HepG2 (cell line): ENCODE measurements at regions not wholly inside any gene's neighbourhood (a gene's known extent, or its start where the extent isn't known, plus 50 kb on each side); places are given as distances from the start of the nearest gene placed in this dataset.
"Not testable (repeated sequence)": the region's sequence is repeated elsewhere in the genome, so short reads cannot be mapped to it uniquely, and the experiment has no call there.

Experiments
- ATAC-seq: fragments of 200-7000 bp; cut with Tn5 transposase; 3 replicates; pipeline ENCODE4 v1.9.1; 2020; ENCODE audit warnings: mild to moderate bottlenecking, moderate library complexity
- BruUV-seq: library from RNA; stranded (reverse); fragments of 400-500 nt; replicated peaks from 2 replicates; lab custom pipeline; 2021; lab: Mats Ljungman, UMichigan
- CTCF ChIA-PET: fragments of 300-600 bp; formaldehyde crosslinking; extraction: SDS; loops from one replicate; lab custom pipeline; 2021; ENCODE audit warnings: low total read pairs, inconsistent platforms, low intra/inter-chr PET ratio; lab: Yijun Ruan, JAX
- POLR2A ChIA-PET: fragments of 350-600 bp; sonication (Branson Sonifier 250); formaldehyde crosslinking; loops from one replicate; lab custom pipeline; 2020; ENCODE audit warnings: antibody characterized with exemption, inconsistent platforms; lab: Yijun Ruan, JAX
- DNase-seq: peaks from one replicate; pipeline ENCODE4 v3.0.0-alpha.2; 2015; ENCODE audit warnings: low spot score
- FAIRE-seq: peaks from 3 replicates; lab custom pipeline; 2011; peaks lifted over from hg19 to GRCh38; lab: Jason Lieb, UNC
- H2AFZ ChIP-seq: one replicate; pipeline ENCODE4 v1.6.1; 2011; ENCODE audit warnings: low read length, inconsistent platforms
- H3K27ac ChIP-seq: fragments of 300-600 bp; 3 replicates; pipeline ENCODE4 v1.8.0; 2011; ENCODE audit warnings: mixed run types, mild to moderate bottlenecking, mixed read lengths, low read length, inconsistent platforms; ENCODE audit not compliant: insufficient read depth; ENCODE audit errors: extremely low read length
- H3K27me3 ChIP-seq, 2 experiments: fragments of 200-600 bp in 1 of 2; 2 replicates in 1 of 2; 3 replicates in 1 of 2; pipeline versions ENCODE4 v1.6.0 to v1.8.0; 2011; ENCODE audit warnings: low read length in 2 of 2, mild to moderate bottlenecking in 2 of 2, moderate library complexity in 2 of 2, inconsistent platforms in 1 of 2; ENCODE audit not compliant: insufficient read depth in 2 of 2, control insufficient read depth in 1 of 2
- H3K36me3 ChIP-seq, 2 experiments: fragments of 200-600 bp in 1 of 2; replicated peaks in 1 of 2; 2 replicates in 1 of 2; 3 replicates in 1 of 2; pipeline versions ENCODE4 v1.5.1 to v1.8.0; 2011; ENCODE audit warnings: low read length in 2 of 2, inconsistent platforms in 1 of 2; ENCODE audit not compliant: insufficient read depth in 2 of 2, control insufficient read depth in 1 of 2
- H3K4me1 ChIP-seq: 2 replicates; pipeline ENCODE4 v1.5.1; 2012; ENCODE audit warnings: low read length, inconsistent platforms; ENCODE audit not compliant: insufficient read depth
- H3K4me2 ChIP-seq: 2 replicates; pipeline ENCODE4 v1.6.0; 2011; ENCODE audit warnings: low read depth, low read length, inconsistent platforms
- H3K4me3 ChIP-seq, 3 experiments: fragments of 200-600 bp in 1 of 3; sonication (generic), shearing (Covaris generic) in 1 of 3; replicated peaks in 1 of 3; 2 replicates each; pipeline ENCODE4 v1.5.1; 2011 to 2016; ENCODE audit warnings: low read length in 3 of 3, inconsistent platforms in 2 of 3, low read depth in 2 of 3, mild to moderate bottlenecking in 2 of 3, control low read depth in 1 of 3, mixed read lengths in 1 of 3; ENCODE audit not compliant: insufficient read depth in 1 of 3
- H3K79me2 ChIP-seq: one replicate; pipeline ENCODE4 v1.6.1; 2011; ENCODE audit warnings: low read length, inconsistent platforms; ENCODE audit not compliant: insufficient read depth
- H3K9ac ChIP-seq: 2 replicates; pipeline ENCODE4 v1.6.0; 2011; ENCODE audit warnings: mild to moderate bottlenecking, low read depth, low read length, inconsistent platforms; ENCODE audit not compliant: insufficient read depth
- H3K9me3 ChIP-seq: 2 replicates; pipeline ENCODE4 v1.5.1; 2012; ENCODE audit warnings: mild to moderate bottlenecking, low read length
- H4K20me1 ChIP-seq: 2 replicates; pipeline ENCODE4 v1.6.0; 2011; ENCODE audit warnings: inconsistent platforms, mild to moderate bottlenecking, low read length, moderate library complexity; ENCODE audit not compliant: insufficient read depth
- BRD4 ChIP-seq: sonication (generic); formaldehyde crosslinking; IDR thresholded peaks from 2 replicates; pipeline ENCODE4 v1.4.0; 2020; ENCODE audit warnings: missing genetic modification reagents
- DDIT3 ChIP-seq: sonication (generic); formaldehyde crosslinking; IDR thresholded peaks from 2 replicates; pipeline ENCODE4 v1.4.0; 2020; ENCODE audit warnings: mild to moderate bottlenecking, missing genetic modification reagents
- GATAD2A ChIP-seq: IDR thresholded peaks from 2 replicates; pipeline ENCODE4 v1.6.1; 2016
- NFYC ChIP-seq: IDR thresholded peaks from 2 replicates; pipeline ENCODE4 v1.6.1; 2016; ENCODE audit warnings: missing genetic modification reagents, missing compliant biosample characterization
- NRL ChIP-seq: sonication (generic); formaldehyde crosslinking; IDR thresholded peaks from 2 replicates; pipeline ENCODE4 v1.5.0; 2020; ENCODE audit warnings: missing genetic modification reagents, mild to moderate bottlenecking, moderate library complexity, borderline replicate concordance
- ZC3H13 ChIP-seq: sonication (generic); formaldehyde crosslinking; IDR thresholded peaks from 2 replicates; pipeline ENCODE4 v1.8.1; 2023; ENCODE audit warnings: mild to moderate bottlenecking, missing genetic modification reagents, moderate library complexity
- ZNF574 ChIP-seq: sonication (generic); formaldehyde crosslinking; IDR thresholded peaks from 2 replicates; pipeline ENCODE4 v1.4.0; 2020; ENCODE audit warnings: missing genetic modification reagents
- ZNF687 ChIP-seq: sonication (generic); formaldehyde crosslinking; IDR thresholded peaks from 2 replicates; pipeline ENCODE4 v1.5.1; 2020; ENCODE audit warnings: mild to moderate bottlenecking, missing genetic modification reagents, moderate library complexity
- WGBS: methylation state at CpG from one replicate; pipeline ENCODE4 v1.1.6; 2017; ENCODE audit warnings: low lambda C conversion rate; 5-methylcytosine and 5-hydroxymethylcytosine counted together
- in situ Hi-C: cut with HindIII; loops from 2 replicates; pipeline ENCODE4 v1.10.0; 2017; ENCODE audit warnings: low pct_unique_long_range_greater_than_20kb; ENCODE audit not compliant: extremely low pct_ligation_motif_present
- intact Hi-C: fragments of 100-400 bp; cut with micrococcal nuclease; formaldehyde crosslinking; loops from one replicate; pipeline ENCODE4 v1.10.0; 2022; ENCODE audit not compliant: unreplicated experiment

- DNase-seq, H3K4me1 ChIP-seq, H3K27ac ChIP-seq, H3K4me2 ChIP-seq, H3K79me2 ChIP-seq, H3K36me3 ChIP-seq, FAIRE-seq, H4K20me1 ChIP-seq, BruUV-seq, H2AFZ ChIP-seq, intact Hi-C loops, ATAC-seq, H3K9ac ChIP-seq, POLR2A ChIA-PET, H3K27me3 ChIP-seq, in situ Hi-C loops, H3K9me3 ChIP-seq, CTCF ChIA-PET, H3K4me3 ChIP-seq: not testable (repeated sequence)
- WGBS = no CpG with 5 or more reads among the region's 27 CpGs
These were observed 169.1 kb upstream of the ARSJ start for GRCh38 chr4:114148372-114149070.

- DNase-seq = no peak
- no peak for TF ChIP-seq ZC3H13 (CRISPR knock-in tag)
- TF ChIP-seq NRL (CRISPR knock-in tag) = no peak
- no peak for TF ChIP-seq BRD4 (CRISPR knock-in tag)
- TF ChIP-seq ZNF574 (CRISPR knock-in tag) = no peak
- no peak for TF ChIP-seq GATAD2A (CRISPR knock-in tag)
- TF ChIP-seq NFYC (CRISPR knock-in tag) = no peak
- no peak for TF ChIP-seq ZNF687 (CRISPR knock-in tag)
- no peak for TF ChIP-seq DDIT3
These were observed 176.9 kb upstream of the ARSJ start for GRCh38 chr4:114156371-114156770.

More at GRCh38 chr4:114156371-114156770, 176.9 kb upstream of the ARSJ start:
- no peak for FAIRE-seq
- 27% methylated on average over 1 of the region's 1 CpG for WGBS
- POLR2A ChIA-PET = no interaction called here
- CTCF ChIA-PET = no interaction called here
- intact Hi-C loops (no loop called here), in situ Hi-C loops (no loop called here)
- no peak overlapping the region for H3K4me2 ChIP-seq
- H3K27ac ChIP-seq = no peak overlapping the region
- no peaks in the 10 kb centered on the region for H4K20me1 ChIP-seq
- H3K4me3 ChIP-seq = no peak overlapping the region
- no peaks in the 10 kb centered on the region for H3K27me3 ChIP-seq
- no TSS peak for BruUV-seq
- no peak for ATAC-seq
- H3K36me3 ChIP-seq = no peaks in the 10 kb centered on the region
- H2AFZ ChIP-seq = no peak overlapping the region
- H3K79me2 ChIP-seq = no peaks in the 10 kb centered on the region
- H3K9ac ChIP-seq = no peak overlapping the region
- H3K9me3 ChIP-seq = no peaks in the 10 kb centered on the region
- H3K4me1 ChIP-seq = no peaks in the 10 kb centered on the region
